ENCODE measurements at regions not wholly inside any gene's neighbourhood (a gene's known extent, or its start where the extent isn't known, plus 50 kb on each side); places are given as distances from the start of the nearest gene placed in this dataset.

DNA sequence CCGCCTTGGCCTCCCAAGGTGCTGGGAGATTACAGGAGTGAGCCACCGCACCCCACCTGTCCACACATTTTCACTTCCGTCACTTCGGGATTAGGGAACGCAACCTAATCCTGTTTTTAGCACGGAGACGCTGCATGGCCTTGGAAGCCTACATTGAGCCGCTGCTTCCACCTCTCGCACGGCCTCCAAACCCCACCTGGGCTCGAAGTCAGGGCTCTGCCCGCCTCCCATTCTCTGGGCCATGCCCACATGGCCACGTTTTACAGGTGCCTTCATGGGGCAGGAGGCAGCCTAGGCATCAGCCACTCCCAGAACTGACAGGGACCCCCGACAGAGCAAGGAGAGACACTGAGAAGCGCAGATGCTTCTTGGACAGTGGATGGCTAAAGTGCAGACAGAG lies 100.6 kb downstream of the OAT start:
- no peak overlapping the region for H2AK9ac ChIP-seq (replicated peaks; ENCODE audit: low read depth, low read length, poor library complexity)
- H3K27me3 ChIP-seq (ENCODE audit: control insufficient read depth, insufficient read depth, low read length) = no peaks in the 10 kb centered on the region
- CTCF ChIA-PET = no interaction called here
- no peak overlapping the region for H3K4ac ChIP-seq (ENCODE audit: low read depth, low read length)
- no peak overlapping the region for H3K56ac ChIP-seq (ENCODE audit: extremely low read depth, insufficient read depth, low read length)
- no peak overlapping the region for H2BK20ac ChIP-seq (ENCODE audit: low read depth, low read length)
- no TSS peak for BruUV-seq (replicated peaks)
- no peak overlapping the region for H4K91ac ChIP-seq (ENCODE audit: insufficient read depth, low read depth, low read length)
- H2BK5ac ChIP-seq (ENCODE audit: low read depth, low read length, poor library complexity, severe bottlenecking) = no peak overlapping the region
- no peak overlapping the region for H3K9ac ChIP-seq (ENCODE audit: low read depth, low read length)
- no peak overlapping the region for H4K8ac ChIP-seq (ENCODE audit: low read depth in 2 of 2, low read length in 2 of 2)
- no peak overlapping the region for H2AFZ ChIP-seq (replicated peaks; ENCODE audit: low read length, poor library complexity)
- no peak overlapping the region for H3K27ac ChIP-seq (ENCODE audit: insufficient read depth, low read length)
- no peak overlapping the region for H2AK5ac ChIP-seq (ENCODE audit: low read depth, low read length)
- no peaks in the 10 kb centered on the region for H3K79me1 ChIP-seq (ENCODE audit: low read depth in 1 of 2, low read length in 2 of 2)
- intact Hi-C loops (cut with micrococcal nuclease) = no loop called here
- H3K4me2 ChIP-seq (ENCODE audit: low read depth, low read length) = no peak overlapping the region
- no peak for DNase-seq
- no peaks in the 10 kb centered on the region for H3K4me1 ChIP-seq (ENCODE audit: control insufficient read depth, insufficient read depth, low read length)
- H4K5ac ChIP-seq (ENCODE audit: low read depth, low read length) = no peak overlapping the region
- TF ChIP-seq, protein P1, sequence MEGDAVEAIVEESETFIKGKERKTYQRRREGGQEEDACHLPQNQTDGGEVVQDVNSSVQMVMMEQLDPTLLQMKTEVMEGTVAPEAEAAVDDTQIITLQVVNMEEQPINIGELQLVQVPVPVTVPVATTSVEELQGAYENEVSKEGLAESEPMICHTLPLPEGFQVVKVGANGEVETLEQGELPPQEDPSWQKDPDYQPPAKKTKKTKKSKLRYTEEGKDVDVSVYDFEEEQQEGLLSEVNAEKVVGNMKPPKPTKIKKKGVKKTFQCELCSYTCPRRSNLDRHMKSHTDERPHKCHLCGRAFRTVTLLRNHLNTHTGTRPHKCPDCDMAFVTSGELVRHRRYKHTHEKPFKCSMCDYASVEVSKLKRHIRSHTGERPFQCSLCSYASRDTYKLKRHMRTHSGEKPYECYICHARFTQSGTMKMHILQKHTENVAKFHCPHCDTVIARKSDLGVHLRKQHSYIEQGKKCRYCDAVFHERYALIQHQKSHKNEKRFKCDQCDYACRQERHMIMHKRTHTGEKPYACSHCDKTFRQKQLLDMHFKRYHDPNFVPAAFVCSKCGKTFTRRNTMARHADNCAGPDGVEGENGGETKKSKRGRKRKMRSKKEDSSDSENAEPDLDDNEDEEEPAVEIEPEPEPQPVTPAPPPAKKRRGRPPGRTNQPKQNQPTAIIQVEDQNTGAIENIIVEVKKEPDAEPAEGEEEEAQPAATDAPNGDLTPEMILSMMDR (conservative IDR thresholded peaks at IDR 0.05; ENCODE audit: low read depth, low read length) = no peak
- TF ChIP-seq BHLHE40 (IDR thresholded peaks at IDR 0.05; ENCODE audit: low read depth, low read length) (no peak), RCOR1 (IDR thresholded peaks at IDR 0.05; ENCODE audit: insufficient replicate concordance, low read length) (no peak), SMC3 (IDR thresholded peaks at IDR 0.05; ENCODE audit: low read depth, low read length) (no peak), MXI1 (IDR thresholded peaks at IDR 0.05; ENCODE audit: borderline replicate concordance, low read depth, low read length) (no peak), POLR2A (IDR thresholded peaks at IDR 0.05; ENCODE audit: low read depth, low read length) (no peak), CEBPB (IDR thresholded peaks at IDR 0.05; ENCODE audit: low read depth, low read length) (no peak), RAD21 (IDR thresholded peaks at IDR 0.05; ENCODE audit: low read length) (no peak), USF2 (IDR thresholded peaks at IDR 0.05; ENCODE audit: low read depth, low read length) (no peak), RFX5 (IDR thresholded peaks at IDR 0.05; ENCODE audit: low read depth, low read length) (no peak), ELK1 (IDR thresholded peaks at IDR 0.05; ENCODE audit: borderline replicate concordance, low read depth, low read length) (no peak), MAZ (IDR thresholded peaks at IDR 0.05; ENCODE audit: borderline replicate concordance, low read depth, low read length) (no peak), FOS (IDR thresholded peaks at IDR 0.05; ENCODE audit: low read depth, low read length) (no peak), MAFK (IDR thresholded peaks at IDR 0.05; ENCODE audit: low read depth, low read length) (no peak), CHD1 (IDR thresholded peaks at IDR 0.05; ENCODE audit: low read depth, low read length) (no peak), NFE2L2 (IDR thresholded peaks at IDR 0.05; ENCODE audit: low read depth, low read length) (no peak)
- no peak overlapping the region for H2BK120ac ChIP-seq (ENCODE audit: low read depth, low read length)
- H3K23ac ChIP-seq (ENCODE audit: low read depth, low read length) = no peak overlapping the region
- H3K9me3 ChIP-seq (ENCODE audit: control insufficient read depth, insufficient read depth, low read length) = peaks cover 14% of the 10 kb centered on the region
- H3K36me3 ChIP-seq (ENCODE audit: control insufficient read depth, insufficient read depth, low read length) = no peaks in the 10 kb centered on the region
- ATAC-seq (ENCODE audit: low read depth) = no peak
- dilution Hi-C loops (cut with HindIII; ENCODE audit: low sequenced_read_pairs, unreplicated experiment) = no loop called here
- POLR2A ChIA-PET (ENCODE audit: unreplicated experiment) = no interaction called here
- no peaks in the 10 kb centered on the region for H3K9me1 ChIP-seq (ENCODE audit: insufficient read depth, low read length)
- WGBS, 2 experiments (ENCODE audit: extremely low coverage in 2 of 2, insufficient read length in 1 of 2) = 69% methylated on average over 7 of the region's 15 CpGs; no CpG with 5 or more reads in 1 of the 2 experiments
- H4K20me1 ChIP-seq (ENCODE audit: insufficient read depth, low read length) = no peaks in the 10 kb centered on the region
- H3K14ac ChIP-seq (replicated peaks; ENCODE audit: low read depth, low read length) = no peak overlapping the region
- H3K18ac ChIP-seq (ENCODE audit: low read depth, low read length) = no peak overlapping the region
- H3K4me3 ChIP-seq (ENCODE audit: insufficient read depth, low read depth, low read length) = no peak overlapping the region
- in situ Hi-C loops (cut with MboI; ENCODE audit: low sequenced_read_pairs) = no loop called here
- H2BK15ac ChIP-seq (ENCODE audit: low read depth, low read length) = no peak overlapping the region
